Astrocyte (in vitro differentiated cells and primary cell): ENCODE measurements at regions not wholly inside any gene's neighbourhood (a gene's known extent, or its start where the extent isn't known, plus 50 kb on each side); places are given as distances from the start of the nearest gene placed in this dataset.

Experiments used
- DNase-seq: peaks from one replicate; pipeline ENCODE4 v3.0.0-alpha.2; 2010; ENCODE audit warnings: low read depth
- FAIRE-seq: peaks from 2 replicates; lab custom pipeline; 2011; peaks lifted over from hg19 to GRCh38; lab: Jason Lieb, UNC
- H2AFZ ChIP-seq: 2 replicates; pipeline ENCODE4 v1.6.0; 2012; ENCODE audit warnings: low read depth, low read length, inconsistent platforms
- H3K27ac ChIP-seq: 2 replicates; pipeline ENCODE4 v1.5.1; 2011; ENCODE audit warnings: low read depth, low read length, inconsistent platforms
- H3K27me3 ChIP-seq: 2 replicates; pipeline ENCODE4 v1.6.0; 2011; ENCODE audit warnings: low read length, inconsistent platforms; ENCODE audit not compliant: insufficient read depth
- H3K36me3 ChIP-seq: 2 replicates; pipeline ENCODE4 v1.5.1; 2011; ENCODE audit warnings: low read length, inconsistent platforms; ENCODE audit not compliant: insufficient read depth
- H3K4me1 ChIP-seq: 2 replicates; pipeline ENCODE4 v1.5.1; 2011; ENCODE audit warnings: low read length, inconsistent platforms; ENCODE audit not compliant: insufficient read depth
- H3K4me2 ChIP-seq: 2 replicates; pipeline ENCODE4 v1.6.0; 2012; ENCODE audit warnings: low read length, inconsistent platforms
- H3K4me3 ChIP-seq: 2 replicates; pipeline ENCODE4 v1.5.1; 2011; ENCODE audit warnings: low read depth, mild to moderate bottlenecking, low read length, inconsistent platforms; ENCODE audit not compliant: insufficient read depth
- H3K79me2 ChIP-seq: 2 replicates; pipeline ENCODE4 v1.6.0; 2012; ENCODE audit warnings: mild to moderate bottlenecking, low read length, inconsistent platforms; ENCODE audit not compliant: insufficient read depth
- H3K9ac ChIP-seq: 2 replicates; pipeline ENCODE4 v1.6.0; 2012; ENCODE audit warnings: mild to moderate bottlenecking, low read length, inconsistent platforms
- H3K9me3 ChIP-seq: 2 replicates; pipeline ENCODE4 v1.5.1; 2012; ENCODE audit warnings: low read depth, mild to moderate bottlenecking, low read length, inconsistent platforms; ENCODE audit not compliant: insufficient read depth
- H4K20me1 ChIP-seq: 2 replicates; pipeline ENCODE4 v1.6.0; 2012; ENCODE audit warnings: low read length, inconsistent platforms; ENCODE audit not compliant: insufficient read depth
- H3K27ac Mint-ChIP-seq: one replicate; pipeline ENCODE4 v1.8.0; 2021; ENCODE audit warnings: mild to moderate bottlenecking, mixed read lengths; ENCODE audit not compliant: unreplicated experiment
- H3K27me3 Mint-ChIP-seq: one replicate; pipeline ENCODE4 v1.8.0; 2021; ENCODE audit warnings: low read depth, mixed read lengths; ENCODE audit not compliant: unreplicated experiment
- H3K36me3 Mint-ChIP-seq: one replicate; pipeline ENCODE4 v1.8.0; 2021; ENCODE audit warnings: low read depth, mixed read lengths; ENCODE audit not compliant: unreplicated experiment
- H3K4me1 Mint-ChIP-seq: one replicate; pipeline ENCODE4 v1.8.0; 2021; ENCODE audit warnings: low read depth, mixed read lengths; ENCODE audit not compliant: unreplicated experiment
- H3K4me3 Mint-ChIP-seq: one replicate; pipeline ENCODE4 v1.8.0; 2021; ENCODE audit warnings: mild to moderate bottlenecking, moderate library complexity, mixed read lengths; ENCODE audit not compliant: unreplicated experiment
- H3K9me3 Mint-ChIP-seq: one replicate; pipeline ENCODE4 v1.8.0; 2021; ENCODE audit warnings: mild to moderate bottlenecking, mixed read lengths; ENCODE audit not compliant: unreplicated experiment
- CTCF ChIP-seq: IDR thresholded peaks from 2 replicates; pipeline ENCODE4 v1.5.1; 2011; ENCODE audit warnings: low read depth, mild to moderate bottlenecking, inconsistent platforms, low read length, moderate library complexity; ENCODE audit not compliant: insufficient read depth
- EZH2 ChIP-seq: IDR thresholded peaks from 2 replicates; pipeline ENCODE4 v1.6.1; 2012; ENCODE audit warnings: mild to moderate bottlenecking, low read length, inconsistent platforms; ENCODE audit not compliant: insufficient read depth

DNA sequence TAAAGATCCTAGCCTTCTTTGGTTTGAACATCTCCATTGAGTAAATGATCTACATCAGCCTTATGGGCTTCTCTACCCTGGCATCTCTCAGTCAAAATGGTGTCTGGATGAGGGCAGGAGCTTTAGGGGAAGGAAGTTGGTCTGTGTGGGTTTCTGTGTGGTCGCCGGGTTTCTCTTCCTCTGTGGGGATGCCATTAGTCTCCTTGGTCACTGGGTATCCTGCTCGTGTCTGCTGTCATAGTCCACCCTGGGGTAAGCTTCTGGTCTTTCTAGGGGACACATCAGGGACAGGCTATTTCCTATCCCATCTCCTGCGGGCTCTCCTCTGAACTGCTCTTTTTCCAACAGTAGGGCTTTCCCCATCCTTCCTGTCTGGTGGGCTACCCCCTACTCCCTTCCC lies 150.3 kb upstream of the NPY start:
- no peak overlapping the region for H3K4me2 ChIP-seq
- TF ChIP-seq CTCF (no peak), EZH2 (no peak)
- H3K4me1 ChIP-seq: no peaks in the 10 kb centered on the region
- DNase-seq (no peak), FAIRE-seq (no peak)
- H3K27ac ChIP-seq: no peak overlapping the region
- Mint-ChIP-seq H3K27me3 (peaks cover 19% of the 10 kb centered on the region), H3K4me1 (peaks cover 8% of the 10 kb centered on the region), H3K9me3 (no peaks in the 10 kb centered on the region), H3K4me3 (no peak overlapping the region), H3K27ac (no peak overlapping the region), H3K36me3 (no peaks in the 10 kb centered on the region)
- H3K36me3 ChIP-seq: no peaks in the 10 kb centered on the region
- no peaks in the 10 kb centered on the region for H4K20me1 ChIP-seq
- no peaks in the 10 kb centered on the region for H3K27me3 ChIP-seq
- H3K4me3 ChIP-seq: no peak overlapping the region
- H2AFZ ChIP-seq: no peak overlapping the region
- H3K9me3 ChIP-seq: no peaks in the 10 kb centered on the region
- no peaks in the 10 kb centered on the region for H3K79me2 ChIP-seq
- no peak overlapping the region for H3K9ac ChIP-seq

DNA sequence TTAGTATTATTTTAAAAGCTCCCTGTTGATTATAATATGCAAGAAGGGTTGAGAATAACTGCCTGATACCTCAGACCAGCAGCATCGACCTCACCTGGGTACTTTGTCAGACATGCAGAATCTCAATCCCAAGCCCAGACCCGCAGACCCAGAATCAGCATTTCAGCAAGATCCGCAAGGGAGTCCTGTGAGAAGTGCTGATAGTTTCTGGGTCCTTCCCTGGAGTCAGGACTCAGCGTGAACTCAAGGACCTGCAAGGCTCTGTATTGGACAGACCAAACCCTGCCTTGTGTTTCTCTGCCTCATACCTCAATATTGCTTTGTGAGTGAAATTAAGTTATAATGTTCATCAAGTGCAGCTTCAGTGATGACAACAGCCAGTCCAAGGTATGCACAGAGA lies 149.5 kb upstream of the NPY start:
- no peak overlapping the region for H3K4me2 ChIP-seq
- H3K4me3 ChIP-seq: no peak overlapping the region
- Mint-ChIP-seq H3K4me3 (no peak overlapping the region), H3K4me1 (peaks cover 2% of the 10 kb centered on the region), H3K9me3 (no peaks in the 10 kb centered on the region), H3K36me3 (no peaks in the 10 kb centered on the region), H3K27ac (no peak overlapping the region), H3K27me3 (peaks cover 19% of the 10 kb centered on the region)
- no peak for FAIRE-seq
- H3K79me2 ChIP-seq: no peaks in the 10 kb centered on the region
- H3K27me3 ChIP-seq: no peaks in the 10 kb centered on the region
- no peak for DNase-seq
- no peaks in the 10 kb centered on the region for H3K9me3 ChIP-seq
- no peaks in the 10 kb centered on the region for H3K36me3 ChIP-seq
- no peaks in the 10 kb centered on the region for H4K20me1 ChIP-seq
- H3K4me1 ChIP-seq: no peaks in the 10 kb centered on the region
- H3K9ac ChIP-seq: no peak overlapping the region
- no peak overlapping the region for H3K27ac ChIP-seq
- no peak overlapping the region for H2AFZ ChIP-seq
- TF ChIP-seq CTCF: no peak
- no peak for TF ChIP-seq EZH2

GRCh38 chr7:24135003-24135817 lies 148.8 kb upstream of the NPY start:
- H3K9me3 Mint-ChIP-seq: no peaks in the 10 kb centered on the region
- no peaks in the 10 kb centered on the region for H3K36me3 ChIP-seq
- no peak overlapping the region for H3K4me3 ChIP-seq
- H3K27me3 Mint-ChIP-seq: peaks cover 19% of the 10 kb centered on the region
- no peaks in the 10 kb centered on the region for H3K4me1 Mint-ChIP-seq
- no peak overlapping the region for H3K9ac ChIP-seq
- H3K4me2 ChIP-seq: no peak overlapping the region
- H3K27ac ChIP-seq: no peak overlapping the region
- no peak overlapping the region for H2AFZ ChIP-seq
- FAIRE-seq (no peak), DNase-seq (no peak)
- H3K9me3 ChIP-seq: no peaks in the 10 kb centered on the region
- no peak overlapping the region for H3K4me3 Mint-ChIP-seq
- TF ChIP-seq CTCF (no peak), EZH2 (no peak)
- H3K4me1 ChIP-seq: no peaks in the 10 kb centered on the region
- no peak overlapping the region for H3K27ac Mint-ChIP-seq
- no peaks in the 10 kb centered on the region for H3K27me3 ChIP-seq
- H3K79me2 ChIP-seq: no peaks in the 10 kb centered on the region
- H4K20me1 ChIP-seq: no peaks in the 10 kb centered on the region
- H3K36me3 Mint-ChIP-seq: no peaks in the 10 kb centered on the region
